Breast epithelium (tissue), 3 donors: ENCODE measurements at regions not wholly inside any gene's neighbourhood (a gene's known extent, or its start where the extent isn't known, plus 50 kb on each side); places are given as distances from the start of the nearest gene placed in this dataset.

Source experiments
- POLR2A ChIP-seq: fragments of 450-650 bp; IDR thresholded peaks from one replicate; pipeline ENCODE4 v1.6.1; 2016; ENCODE audit warnings: antibody characterized with exemption, mild to moderate bottlenecking, moderate library complexity
- TF ChIP-seq, protein P1 (sequence below), 3 donors: fragments of 450-650 bp; IDR thresholded peaks; one replicate each; pipeline ENCODE4 v1.5.1; 2016 to 2017; ENCODE audit warnings: antibody characterized with exemption in 3 of 3, mild to moderate bottlenecking in 3 of 3, moderate library complexity in 3 of 3

DNA sequence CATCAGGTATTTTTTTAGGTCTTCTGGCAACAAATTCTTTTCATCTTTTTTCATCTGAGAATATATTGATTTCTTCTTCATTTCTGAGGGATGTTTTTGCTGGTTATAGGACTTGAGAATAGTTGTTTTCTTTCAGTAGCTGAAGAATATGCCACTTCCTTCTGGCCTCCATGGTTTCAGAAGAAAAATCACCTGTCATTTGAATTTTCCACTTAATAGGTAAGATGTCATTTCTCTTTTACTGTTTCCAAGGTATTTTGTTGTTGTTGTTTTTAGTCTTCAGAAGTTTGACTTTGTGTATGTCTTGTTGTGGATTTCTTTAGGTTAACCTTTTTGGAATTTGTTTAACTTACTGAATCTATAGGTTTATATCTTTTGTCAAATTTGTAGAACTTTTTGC is 257.8 kb upstream of the AMIGO2 start:
- TF ChIP-seq, protein P1, sequence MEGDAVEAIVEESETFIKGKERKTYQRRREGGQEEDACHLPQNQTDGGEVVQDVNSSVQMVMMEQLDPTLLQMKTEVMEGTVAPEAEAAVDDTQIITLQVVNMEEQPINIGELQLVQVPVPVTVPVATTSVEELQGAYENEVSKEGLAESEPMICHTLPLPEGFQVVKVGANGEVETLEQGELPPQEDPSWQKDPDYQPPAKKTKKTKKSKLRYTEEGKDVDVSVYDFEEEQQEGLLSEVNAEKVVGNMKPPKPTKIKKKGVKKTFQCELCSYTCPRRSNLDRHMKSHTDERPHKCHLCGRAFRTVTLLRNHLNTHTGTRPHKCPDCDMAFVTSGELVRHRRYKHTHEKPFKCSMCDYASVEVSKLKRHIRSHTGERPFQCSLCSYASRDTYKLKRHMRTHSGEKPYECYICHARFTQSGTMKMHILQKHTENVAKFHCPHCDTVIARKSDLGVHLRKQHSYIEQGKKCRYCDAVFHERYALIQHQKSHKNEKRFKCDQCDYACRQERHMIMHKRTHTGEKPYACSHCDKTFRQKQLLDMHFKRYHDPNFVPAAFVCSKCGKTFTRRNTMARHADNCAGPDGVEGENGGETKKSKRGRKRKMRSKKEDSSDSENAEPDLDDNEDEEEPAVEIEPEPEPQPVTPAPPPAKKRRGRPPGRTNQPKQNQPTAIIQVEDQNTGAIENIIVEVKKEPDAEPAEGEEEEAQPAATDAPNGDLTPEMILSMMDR (IDR thresholded peaks at IDR 0.05): no peak
- TF ChIP-seq POLR2A: no peak
